PC-9 (cell line): ENCODE measurements at regions not wholly inside any gene's neighbourhood (a gene's known extent, or its start where the extent isn't known, plus 50 kb on each side); places are given as distances from the start of the nearest gene placed in this dataset.

Experiments
- BruUV-seq: library from RNA; stranded (reverse); fragments of 400-500 nt; replicated peaks from 2 replicates; lab custom pipeline; 2021; lab: Mats Ljungman, UMichigan
- CTCF ChIA-PET: fragments of 300-600 bp; sonication (Branson Sonifier 250); formaldehyde crosslinking; loops from one replicate; lab custom pipeline; 2022; ENCODE audit warnings: antibody characterized with exemption; lab: Charles Lee
- POLR2A ChIA-PET: fragments of 300-600 bp; sonication (Branson Sonifier 250); formaldehyde crosslinking; loops from one replicate; lab custom pipeline; 2022; ENCODE audit warnings: antibody characterized with exemption; ENCODE audit not compliant: unreplicated experiment; lab: Charles Lee
- DNase-seq, 2 experiments: peaks; one replicate each; pipeline versions ENCODE4 v3.0.0 to v3.0.0-alpha.2; 2015 to 2022; ENCODE audit warnings: mixed read lengths in 1 of 2
- H2AFZ ChIP-seq: fragments of 200-600 bp; sonication (generic); 2 replicates; pipeline ENCODE4 v1.8.1; 2017; ENCODE audit warnings: antibody characterized with exemption
- H3F3A ChIP-seq: fragments of 200-600 bp; sonication (generic); 2 replicates; pipeline ENCODE4 v1.8.1; 2017; ENCODE audit warnings: antibody characterized with exemption, mild to moderate bottlenecking, low read depth; ENCODE audit not compliant: insufficient read depth
- H3K27ac ChIP-seq: fragments of 200-600 bp; sonication (generic); 2 replicates; pipeline ENCODE4 v1.6.1; 2016; ENCODE audit warnings: mixed run types
- H3K27me3 ChIP-seq: fragments of 200-600 bp; sonication (generic); 2 replicates; pipeline ENCODE4 v1.6.1; 2016; ENCODE audit warnings: low read depth, mixed run types; ENCODE audit not compliant: insufficient read depth
- H3K36me3 ChIP-seq: fragments of 200-600 bp; sonication (generic); 2 replicates; pipeline ENCODE4 v1.6.1; 2016; ENCODE audit warnings: low read depth, mixed run types
- H3K4me1 ChIP-seq: fragments of 200-600 bp; sonication (generic); replicated peaks from 2 replicates; pipeline ENCODE4 v1.6.1; 2016; ENCODE audit warnings: mixed run types; ENCODE audit not compliant: insufficient read depth
- H3K4me2 ChIP-seq: fragments of 200-600 bp; sonication (generic); 2 replicates; pipeline ENCODE4 v1.6.1; 2017; ENCODE audit warnings: mixed run types
- H3K4me3 ChIP-seq: fragments of 200-600 bp; sonication (generic); 2 replicates; pipeline ENCODE4 v1.6.1; 2016; ENCODE audit warnings: mixed run types
- H3K79me2 ChIP-seq: fragments of 200-600 bp; sonication (generic); 2 replicates; pipeline ENCODE4 v1.6.1; 2017; ENCODE audit warnings: low read depth, mixed run types
- H3K9me2 ChIP-seq: fragments of 200-600 bp; sonication (generic); 2 replicates; pipeline ENCODE4 v1.8.1; 2017; ENCODE audit warnings: mild to moderate bottlenecking; ENCODE audit not compliant: insufficient read depth
- H3K9me3 ChIP-seq: fragments of 200-600 bp; sonication (generic); 2 replicates; pipeline ENCODE4 v1.8.1; 2016; ENCODE audit warnings: low read depth; ENCODE audit not compliant: insufficient read depth
- H4K20me1 ChIP-seq: fragments of 200-600 bp; sonication (generic); 2 replicates; pipeline ENCODE4 v1.8.1; 2017; ENCODE audit not compliant: insufficient read depth
- EZH2 ChIP-seq: fragments of 200-600 bp; sonication (generic); IDR thresholded peaks from 2 replicates; pipeline ENCODE4 v1.8.0; 2017; ENCODE audit warnings: antibody characterized with exemption, low read depth
- intact Hi-C: fragments of 100-400 bp; cut with micrococcal nuclease; formaldehyde crosslinking; loops from one replicate; pipeline ENCODE4 v1.10.0; 2022; ENCODE audit not compliant: unreplicated experiment
- TF ChIP-seq, protein P1 (sequence below): fragments of 200-600 bp; sonication (generic); conservative IDR thresholded peaks from 2 replicates; pipeline ENCODE4 v1.6.1; 2017; ENCODE audit warnings: mixed run types, antibody characterized with exemption, mild to moderate bottlenecking, moderate library complexity

- no peaks in the 10 kb centered on the region for H3K27me3 ChIP-seq
- DNase-seq, result no peak
- H4K20me1 ChIP-seq, result no peaks in the 10 kb centered on the region
- no peaks in the 10 kb centered on the region for H3K4me1 ChIP-seq
- no peak overlapping the region for H3K4me2 ChIP-seq
- H3K79me2 ChIP-seq, result no peaks in the 10 kb centered on the region
- BruUV-seq, result no TSS peak
- intact Hi-C loops, result no loop called here
- H3K27ac ChIP-seq, result no peak overlapping the region
- H3K9me2 ChIP-seq, result no peaks in the 10 kb centered on the region
- no peak for TF ChIP-seq EZH2
- TF ChIP-seq, protein P1, sequence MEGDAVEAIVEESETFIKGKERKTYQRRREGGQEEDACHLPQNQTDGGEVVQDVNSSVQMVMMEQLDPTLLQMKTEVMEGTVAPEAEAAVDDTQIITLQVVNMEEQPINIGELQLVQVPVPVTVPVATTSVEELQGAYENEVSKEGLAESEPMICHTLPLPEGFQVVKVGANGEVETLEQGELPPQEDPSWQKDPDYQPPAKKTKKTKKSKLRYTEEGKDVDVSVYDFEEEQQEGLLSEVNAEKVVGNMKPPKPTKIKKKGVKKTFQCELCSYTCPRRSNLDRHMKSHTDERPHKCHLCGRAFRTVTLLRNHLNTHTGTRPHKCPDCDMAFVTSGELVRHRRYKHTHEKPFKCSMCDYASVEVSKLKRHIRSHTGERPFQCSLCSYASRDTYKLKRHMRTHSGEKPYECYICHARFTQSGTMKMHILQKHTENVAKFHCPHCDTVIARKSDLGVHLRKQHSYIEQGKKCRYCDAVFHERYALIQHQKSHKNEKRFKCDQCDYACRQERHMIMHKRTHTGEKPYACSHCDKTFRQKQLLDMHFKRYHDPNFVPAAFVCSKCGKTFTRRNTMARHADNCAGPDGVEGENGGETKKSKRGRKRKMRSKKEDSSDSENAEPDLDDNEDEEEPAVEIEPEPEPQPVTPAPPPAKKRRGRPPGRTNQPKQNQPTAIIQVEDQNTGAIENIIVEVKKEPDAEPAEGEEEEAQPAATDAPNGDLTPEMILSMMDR, result no peak
- H3K9me3 ChIP-seq, result no peaks in the 10 kb centered on the region
- no peak overlapping the region for H3K4me3 ChIP-seq
- H2AFZ ChIP-seq, result no peak overlapping the region
- CTCF ChIA-PET, result interaction anchor here (1.1 kb wide), 1 partner anchor 245 kb away, joined by 4 read pairs; no protein-coding TSS in a partner anchor
- POLR2A ChIA-PET, result no interaction called here
- H3K36me3 ChIP-seq, result no peaks in the 10 kb centered on the region
- H3F3A ChIP-seq, result no peaks in the 10 kb centered on the region
These were observed 65.6 kb upstream of the E2F8 start for GRCh38 chr11:19306179-19306944.

DNA sequence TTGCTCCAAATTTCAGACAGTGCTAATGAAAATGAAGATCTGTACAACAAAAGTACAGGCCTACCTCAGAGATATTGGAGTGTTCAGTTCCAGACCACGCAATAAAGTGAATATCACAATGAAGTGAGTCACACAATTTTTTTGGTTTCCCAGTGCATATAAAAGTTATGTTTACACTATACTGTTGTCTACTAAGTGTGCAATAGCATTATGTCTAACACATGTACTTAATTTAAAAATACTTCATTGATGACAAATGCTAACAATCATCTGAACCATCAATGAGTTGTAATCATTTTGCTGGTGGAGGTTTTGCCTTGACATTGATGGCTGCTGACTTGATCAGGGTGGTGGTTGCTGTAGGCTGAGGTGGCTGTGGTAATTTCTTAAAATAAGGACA is 60.6 kb upstream of the E2F8 start:
- Histone ChIP-seq H3K9me2 (no peaks in the 10 kb centered on the region; the same call in 1 of the 2 replicates), H3K27me3 (no peaks in the 10 kb centered on the region), H3K36me3 (no peaks in the 10 kb centered on the region), H3K79me2 (no peaks in the 10 kb centered on the region), H4K20me1 (no peaks in the 10 kb centered on the region), H3K4me1 (peaks cover 7% of the 10 kb centered on the region), H2AFZ (no peak overlapping the region), H3F3A (no peaks in the 10 kb centered on the region), H3K4me3 (no peak overlapping the region), H3K9me3 (no peaks in the 10 kb centered on the region), H3K27ac (no peak overlapping the region), H3K4me2 (no peak overlapping the region)
- DNase-seq, result no peak
- POLR2A ChIA-PET, result no interaction called here
- CTCF ChIA-PET, result no interaction called here
- TF ChIP-seq, protein P1, result no peak
- TF ChIP-seq EZH2, result no peak
- intact Hi-C loops, result no loop called here
- no TSS peak for BruUV-seq

GRCh38 chr11:19294444-19294843 is 53.7 kb upstream of the E2F8 start:
- Histone ChIP-seq H3K79me2 (no peaks in the 10 kb centered on the region), H3F3A (no peaks in the 10 kb centered on the region; the same call in 1 of the 2 replicates), H3K4me2 (no peak overlapping the region), H3K4me3 (no peak overlapping the region), H3K27ac (no peak overlapping the region), H3K36me3 (no peaks in the 10 kb centered on the region), H3K4me1 (peaks cover 17% of the 10 kb centered on the region), H3K9me3 (no peaks in the 10 kb centered on the region), H2AFZ (no peak overlapping the region), H3K27me3 (no peaks in the 10 kb centered on the region), H4K20me1 (no peaks in the 10 kb centered on the region), H3K9me2 (no peaks in the 10 kb centered on the region)
- no peak for DNase-seq
- intact Hi-C loops, result no loop called here
- TF ChIP-seq, protein P1, result no peak
- no peak for TF ChIP-seq EZH2
- ChIA-PET POLR2A (no interaction called here), CTCF (interaction anchor here (0.6 kb wide), 1 partner anchor 1077 kb away, joined by 4 read pairs; no protein-coding TSS in a partner anchor)
- BruUV-seq, result no TSS peak
